Mucosa of descending colon (tissue), 3 donors: ENCODE measurements at regions not wholly inside any gene's neighbourhood (a gene's known extent, or its start where the extent isn't known, plus 50 kb on each side); places are given as distances from the start of the nearest gene placed in this dataset.

Experiments used
- ATAC-seq: fragments of 200-7000 bp; cut with Tn5 transposase; one replicate; pipeline ENCODE4 v1.9.1; 2020; ENCODE audit warnings: mild to moderate bottlenecking, moderate library complexity
- DNase-seq, 3 donors: peaks; one replicate each; pipeline ENCODE4 v3.0.0-alpha.2; 2020
- H3K36me3 ChIP-seq: fragments of 200-600 bp; one replicate; pipeline ENCODE4 v1.8.0; 2021; ENCODE audit warnings: low read depth, mild to moderate bottlenecking
- H3K4me1 ChIP-seq: fragments of 200-600 bp; one replicate; pipeline ENCODE4 v1.8.0; 2021; ENCODE audit warnings: low read depth, mild to moderate bottlenecking
- H3K4me3 ChIP-seq: fragments of 200-600 bp; one replicate; pipeline ENCODE4 v1.8.0; 2021; ENCODE audit warnings: mild to moderate bottlenecking
- H3K9me3 ChIP-seq: fragments of 200-600 bp; one replicate; pipeline ENCODE4 v1.8.0; 2021; ENCODE audit warnings: mild to moderate bottlenecking
- intact Hi-C, 2 donors: fragments of 100-400 bp; cut with DNase I in 1 of 2; cut with micrococcal nuclease in 1 of 2; formaldehyde crosslinking; loops; one replicate each; pipeline versions ENCODE4 v1.11.0 to v1.11.1; 2022; cut with DNase I, micrococcal nuclease
- TF ChIP-seq, protein P1 (sequence below): fragments of 200-600 bp; IDR thresholded peaks from one replicate; pipeline ENCODE4 v1.8.0; 2022; ENCODE audit warnings: antibody characterized with exemption, mild to moderate bottlenecking
- donor health status: DM: no; HTN: no; CAD: no; lungs with moderate emphysema.
- donor health status: DM: no; HTN: no; CAD: no.
- donor health status: DM: no; HTN: yes; CAD: no.

DNA sequence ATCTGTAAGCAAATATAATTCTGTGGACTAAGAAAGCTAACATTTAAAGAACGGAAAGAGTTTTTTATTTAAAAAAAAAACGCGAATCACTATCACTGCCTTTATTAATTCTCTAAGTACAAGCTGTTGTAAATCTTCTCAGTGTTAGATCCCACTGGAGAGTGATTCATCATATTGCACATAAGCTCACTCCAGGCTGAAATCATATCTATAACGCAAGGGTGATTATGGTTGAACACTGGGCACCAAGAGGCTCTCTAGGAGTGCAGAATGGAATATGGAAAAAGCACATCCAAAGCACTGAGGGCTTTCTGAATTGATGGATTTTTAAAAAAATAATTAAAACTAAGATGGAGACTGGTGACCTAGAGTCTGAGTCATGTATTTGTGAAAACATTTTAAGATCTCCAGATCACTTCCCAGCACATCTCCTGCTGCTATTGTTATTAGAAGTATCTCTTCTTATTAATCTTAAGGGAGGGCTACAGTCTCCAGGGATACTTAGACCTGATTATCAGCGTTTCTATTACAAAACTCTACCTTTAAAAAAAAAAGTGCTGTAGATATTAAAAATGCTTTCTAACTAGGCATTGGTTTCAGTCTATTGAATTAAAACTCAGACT is 1106.8 kb downstream of the AACS start:
- ATAC-seq (no peak), DNase-seq (no peak)
- Histone ChIP-seq H3K4me3 (no peak overlapping the region), H3K9me3 (peaks cover 13% of the 10 kb centered on the region), H3K4me1 (no peaks in the 10 kb centered on the region), H3K36me3 (no peaks in the 10 kb centered on the region)
- intact Hi-C loops, result no loop called here
- TF ChIP-seq, protein P1, sequence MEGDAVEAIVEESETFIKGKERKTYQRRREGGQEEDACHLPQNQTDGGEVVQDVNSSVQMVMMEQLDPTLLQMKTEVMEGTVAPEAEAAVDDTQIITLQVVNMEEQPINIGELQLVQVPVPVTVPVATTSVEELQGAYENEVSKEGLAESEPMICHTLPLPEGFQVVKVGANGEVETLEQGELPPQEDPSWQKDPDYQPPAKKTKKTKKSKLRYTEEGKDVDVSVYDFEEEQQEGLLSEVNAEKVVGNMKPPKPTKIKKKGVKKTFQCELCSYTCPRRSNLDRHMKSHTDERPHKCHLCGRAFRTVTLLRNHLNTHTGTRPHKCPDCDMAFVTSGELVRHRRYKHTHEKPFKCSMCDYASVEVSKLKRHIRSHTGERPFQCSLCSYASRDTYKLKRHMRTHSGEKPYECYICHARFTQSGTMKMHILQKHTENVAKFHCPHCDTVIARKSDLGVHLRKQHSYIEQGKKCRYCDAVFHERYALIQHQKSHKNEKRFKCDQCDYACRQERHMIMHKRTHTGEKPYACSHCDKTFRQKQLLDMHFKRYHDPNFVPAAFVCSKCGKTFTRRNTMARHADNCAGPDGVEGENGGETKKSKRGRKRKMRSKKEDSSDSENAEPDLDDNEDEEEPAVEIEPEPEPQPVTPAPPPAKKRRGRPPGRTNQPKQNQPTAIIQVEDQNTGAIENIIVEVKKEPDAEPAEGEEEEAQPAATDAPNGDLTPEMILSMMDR, result no peak

DNA sequence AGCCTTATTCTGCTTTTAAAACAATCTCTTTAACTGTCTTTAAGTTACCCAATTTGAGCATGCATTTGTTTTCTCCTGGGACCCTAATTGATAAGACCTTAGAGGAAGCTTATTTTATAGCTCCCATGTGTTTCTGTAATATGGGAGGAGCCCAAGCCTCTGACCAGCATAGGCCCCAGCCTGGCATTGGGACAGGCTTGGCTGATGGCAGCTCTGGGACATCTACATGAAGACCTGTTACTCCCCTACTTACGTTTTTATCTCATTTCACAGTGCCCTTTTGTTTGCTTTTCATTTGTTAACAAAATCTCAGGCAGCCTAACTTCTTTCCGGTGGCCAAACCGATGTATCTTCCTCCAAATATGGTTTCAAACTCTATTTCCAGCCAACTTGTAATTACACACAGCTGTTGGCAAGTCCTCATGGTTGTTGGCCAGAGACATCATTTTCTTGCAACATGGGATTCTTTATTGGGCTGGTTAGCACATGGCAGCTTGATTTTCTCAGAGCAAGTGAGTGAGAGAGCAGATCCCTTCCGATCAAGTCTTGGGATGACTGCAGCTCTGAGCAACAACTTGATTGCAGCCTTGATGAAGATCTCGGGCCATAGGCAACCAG is 1117.5 kb downstream of the AACS start:
- TF ChIP-seq, protein P1, result no peak
- Histone ChIP-seq H3K36me3 (no peaks in the 10 kb centered on the region), H3K4me3 (no peak overlapping the region), H3K9me3 (peaks cover 36% of the 10 kb centered on the region), H3K4me1 (no peaks in the 10 kb centered on the region)
- intact Hi-C loops, result no loop called here
- DNase-seq, result peak in 1 of 3 donors; percentile 2
- ATAC-seq, result no peak

DNA sequence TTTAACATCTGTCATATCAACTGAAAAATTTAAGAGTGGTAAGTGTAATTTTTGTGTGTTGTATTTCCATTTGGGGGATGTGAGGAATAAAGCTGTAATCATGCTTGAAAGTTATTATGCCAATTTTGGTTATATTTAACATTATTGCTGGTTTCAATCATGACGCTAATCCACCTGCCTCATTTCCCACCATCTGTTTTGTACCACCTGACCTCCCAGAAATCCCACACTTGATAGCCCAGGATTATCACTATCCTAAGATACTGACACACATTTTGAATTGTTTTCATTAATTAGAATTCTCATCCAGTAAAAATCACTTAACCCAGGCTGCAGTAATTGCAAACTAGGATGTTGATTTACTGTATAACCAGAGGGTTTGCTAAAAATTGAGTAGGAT is 1119.8 kb downstream of the AACS start:
- no peak for ATAC-seq
- no peak for DNase-seq
- intact Hi-C loops, result no loop called here
- Histone ChIP-seq H3K9me3 (peaks cover 29% of the 10 kb centered on the region), H3K4me1 (no peaks in the 10 kb centered on the region), H3K36me3 (no peaks in the 10 kb centered on the region), H3K4me3 (no peak overlapping the region)
- TF ChIP-seq, protein P1, result no peak

DNA sequence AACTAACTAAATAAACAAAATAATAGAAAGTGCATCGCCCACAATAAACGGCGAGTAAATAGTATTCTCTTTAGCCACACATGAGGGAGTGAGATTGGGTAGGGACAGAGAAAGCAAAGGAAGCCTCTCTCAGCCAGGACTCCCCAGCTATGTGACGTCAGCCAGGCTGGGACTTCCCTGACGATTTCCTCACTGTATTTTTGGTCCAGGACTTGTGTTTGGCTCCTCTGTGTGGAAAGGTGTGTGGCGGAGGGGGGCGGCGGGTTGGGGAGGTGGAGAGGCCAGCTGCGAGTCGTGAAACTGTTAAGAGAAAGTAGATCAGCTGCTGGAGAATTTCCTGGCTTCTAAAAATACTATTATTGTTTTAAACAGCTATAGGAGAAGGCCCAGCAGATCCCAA is 1124.6 kb downstream of the AACS start:
- no peak overlapping the region for H3K4me3 ChIP-seq
- no peaks in the 10 kb centered on the region for H3K36me3 ChIP-seq
- ATAC-seq (no peak), DNase-seq (no peak)
- H3K9me3 ChIP-seq, result peaks cover 35% of the 10 kb centered on the region
- H3K4me1 ChIP-seq, result no peaks in the 10 kb centered on the region
- intact Hi-C loops, result no loop called here
- TF ChIP-seq, protein P1, result no peak

DNA sequence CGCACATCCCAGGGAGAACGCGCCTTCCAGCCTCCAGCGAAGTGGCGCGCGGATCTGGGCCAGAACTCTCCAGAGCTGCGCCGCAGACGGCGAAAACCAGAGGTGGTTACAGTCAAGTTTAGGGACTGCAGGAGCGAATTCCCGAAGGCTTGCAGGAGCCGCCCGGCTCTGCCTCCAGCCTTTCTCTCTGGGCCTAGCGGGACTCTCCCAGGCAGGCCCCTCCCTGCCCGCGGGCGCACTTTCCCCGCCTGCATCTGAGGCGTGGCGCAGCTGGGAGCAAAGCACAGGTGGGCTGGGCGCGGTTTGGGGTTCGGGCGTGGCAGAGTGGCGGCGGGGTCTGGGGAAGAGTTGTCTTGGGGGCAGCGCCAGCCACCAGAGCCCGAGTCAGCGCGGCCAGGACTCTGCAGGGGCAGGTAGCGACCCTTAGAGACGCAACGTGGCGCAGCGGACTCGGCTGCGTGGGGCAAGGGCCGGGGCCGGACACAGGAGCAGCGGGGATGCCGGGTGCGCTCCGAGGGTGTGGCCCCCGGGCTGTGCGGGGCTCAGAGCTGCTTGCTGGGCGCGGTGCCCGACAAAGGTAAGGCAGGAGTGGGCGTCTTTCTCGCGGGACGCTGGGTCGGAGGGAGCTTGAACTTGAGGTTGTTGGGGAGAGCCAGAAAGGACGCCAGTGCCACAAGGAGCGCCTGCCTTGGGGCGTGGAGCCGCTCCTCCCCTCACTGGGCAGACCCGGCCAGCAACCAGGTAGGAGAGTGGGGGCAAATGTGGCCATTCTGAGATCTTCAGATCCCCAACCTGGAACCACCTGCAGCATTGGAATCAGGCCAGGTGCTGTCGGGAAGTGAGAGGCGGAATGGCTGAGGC is 1126.0 kb downstream of the AACS start:
- peak; percentile 48 for ATAC-seq
- TF ChIP-seq, protein P1, result no peak

More for the DNA sequence above, 1126.0 kb downstream of the AACS start:
- peak in 1 of 3 donors; percentile 28 for DNase-seq
- Histone ChIP-seq H3K4me3 (no peak overlapping the region), H3K9me3 (peaks cover 38% of the 10 kb centered on the region), H3K4me1 (no peaks in the 10 kb centered on the region), H3K36me3 (no peaks in the 10 kb centered on the region)
- intact Hi-C loops, result no loop called here
